Left cardiac atrium (tissue), 4 donors: ENCODE measurements at regions not wholly inside any gene's neighbourhood (a gene's known extent, or its start where the extent isn't known, plus 50 kb on each side); places are given as distances from the start of the nearest gene placed in this dataset.
"Not testable (repeated sequence)": the region's sequence is repeated elsewhere in the genome, so short reads cannot be mapped to it uniquely, and the experiment has no call there.

ENCODE experiments used
- ATAC-seq, 2 donors: fragments of 200-7000 bp; cut with Tn5 transposase; one replicate each; pipeline ENCODE4 v1.9.1; 2020; ENCODE audit warnings: mild to moderate bottlenecking in 2 of 2, moderate library complexity in 2 of 2
- DNase-seq: peaks from one replicate; pipeline ENCODE4 v3.0.0-alpha.2; 2020
- intact Hi-C, 2 donors: fragments of 100-400 bp; cut with DNase I; formaldehyde crosslinking; loops; one replicate each; pipeline versions ENCODE4 v1.14.1 to v1.15.1; 2022 to 2023
- donor health status: DM: no; HTN: yes; CAD: no.
- donor health status: DM: no; HTN: yes; CAD: no; lungs with severe emphysema.
- donor health status: DM: yes; HTN: yes; CAD: no.
- donor health status: Dilated cardiomyopathy.

DNA sequence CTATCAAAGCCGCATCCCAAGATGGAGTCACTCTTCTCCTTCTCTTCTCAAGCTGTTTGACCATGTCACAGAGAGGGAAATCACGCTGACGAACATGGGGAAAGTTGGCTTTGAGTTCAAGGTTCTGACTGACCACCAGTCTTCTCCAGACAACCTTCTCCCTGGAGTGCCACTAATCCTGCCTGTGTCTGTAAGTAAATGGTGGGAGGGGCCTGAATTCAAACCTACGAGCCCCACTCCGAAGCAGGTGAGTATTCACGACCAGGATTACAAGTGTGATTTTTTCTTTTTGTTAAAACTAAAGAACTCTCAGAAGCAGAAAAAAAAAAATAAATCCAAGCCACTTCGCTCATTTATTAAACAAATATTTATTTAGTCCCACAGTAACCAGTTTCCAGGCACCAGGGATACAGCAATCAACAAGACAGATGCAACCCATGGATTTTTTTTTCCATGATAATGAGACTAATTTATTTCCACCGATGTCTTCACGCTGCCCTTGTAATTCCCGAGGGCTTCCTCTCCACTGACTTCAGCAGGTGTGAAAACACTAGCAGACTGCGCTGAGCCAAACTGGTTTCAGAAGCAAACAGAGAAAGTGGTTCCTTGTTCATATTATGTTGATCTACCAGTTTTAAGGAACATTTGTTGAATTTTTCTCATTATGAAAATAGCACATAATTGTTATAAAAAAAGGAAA, 206.0 kb upstream of the NBPF12 start:
- intact Hi-C loops, ATAC-seq, DNase-seq: not testable (repeated sequence)

DNA sequence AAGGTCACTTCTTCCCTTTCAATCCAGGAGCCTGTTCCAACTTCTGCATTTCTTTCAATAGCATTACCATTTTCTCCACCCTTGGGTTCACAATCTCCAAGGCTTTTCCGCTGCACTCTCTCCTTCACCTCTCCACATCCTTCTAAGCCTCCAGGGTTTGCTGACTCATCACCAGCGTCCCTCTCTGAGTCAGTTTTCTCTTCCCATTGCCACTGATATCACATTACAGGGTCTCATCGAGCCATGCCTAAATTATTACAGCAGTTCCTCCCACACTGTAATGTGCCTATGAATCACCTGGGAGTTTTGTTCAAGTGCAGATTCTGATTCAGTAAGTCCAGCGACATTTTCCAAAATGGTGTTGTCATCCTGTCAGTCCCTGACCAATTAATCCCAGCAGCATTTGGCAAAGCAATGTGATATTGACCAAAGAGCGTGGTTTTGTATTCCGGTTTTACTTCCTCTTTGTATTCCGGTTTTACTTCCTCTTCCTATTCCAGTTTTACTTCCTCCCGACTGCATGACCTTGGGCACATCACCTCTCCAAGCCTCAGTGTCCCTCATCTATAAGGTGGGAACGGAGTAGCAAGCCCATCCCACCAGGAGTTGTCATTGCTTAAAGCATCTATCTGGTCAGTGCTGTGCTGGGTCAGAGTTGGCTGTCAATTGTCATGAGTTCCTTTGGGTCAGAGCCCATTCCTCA, 208.3 kb upstream of the NBPF12 start:
- intact Hi-C loops, ATAC-seq, DNase-seq: not testable (repeated sequence)

DNA sequence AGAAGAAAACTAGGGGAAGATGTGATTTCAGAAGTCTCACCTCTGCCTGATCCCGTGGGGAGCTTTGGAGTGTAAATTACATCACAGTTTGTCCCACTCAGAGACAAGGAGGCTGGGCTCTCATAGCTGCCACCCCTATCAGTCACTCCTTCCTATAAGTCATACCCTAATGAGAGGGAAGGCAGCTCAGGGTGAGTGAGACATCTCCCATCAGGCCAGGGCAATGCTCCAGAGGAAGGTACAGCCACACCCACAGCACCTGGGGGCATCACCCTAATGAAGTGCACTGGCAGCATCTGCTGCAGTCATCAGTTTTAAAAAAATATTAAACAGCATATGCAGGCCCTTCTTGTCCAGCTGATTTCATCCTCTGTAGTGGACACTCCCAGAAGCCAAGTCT, 223.1 kb upstream of the NBPF12 start:
- ATAC-seq, DNase-seq, intact Hi-C loops: not testable (repeated sequence)

DNA sequence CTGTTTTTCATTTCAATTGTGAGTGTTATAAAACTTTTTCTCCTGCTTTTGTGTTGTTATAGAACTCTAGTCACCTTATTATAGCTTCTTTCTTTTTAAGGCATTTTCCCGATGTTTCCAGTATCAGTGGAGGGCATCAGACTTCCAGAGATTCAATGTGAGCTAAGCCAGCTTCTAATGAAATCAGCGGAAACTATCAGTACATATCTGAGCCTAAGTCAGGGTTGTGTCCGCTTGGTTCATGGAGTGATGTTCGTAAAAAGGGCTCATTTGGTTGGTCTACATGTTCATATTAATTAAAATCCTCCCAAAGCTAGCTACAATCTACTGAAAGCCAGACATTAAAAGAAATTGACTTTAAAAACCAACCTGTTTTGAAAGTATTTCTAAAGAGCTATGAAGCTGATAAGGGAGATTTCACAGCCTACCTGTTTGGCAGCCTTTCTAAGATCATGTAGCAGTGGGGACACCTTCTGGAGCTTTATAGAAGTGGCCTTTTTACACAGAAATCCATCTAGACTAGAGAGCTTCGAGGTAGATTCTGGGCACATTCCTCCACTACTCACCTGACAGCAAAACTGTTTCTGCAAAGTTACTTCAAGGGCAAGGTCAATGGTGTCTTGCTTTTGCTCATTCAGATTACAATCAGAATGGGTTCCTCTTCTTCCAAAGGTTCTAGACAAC, 227.1 kb upstream of the NBPF12 start:
- intact Hi-C loops, DNase-seq, ATAC-seq: not testable (repeated sequence)

DNA sequence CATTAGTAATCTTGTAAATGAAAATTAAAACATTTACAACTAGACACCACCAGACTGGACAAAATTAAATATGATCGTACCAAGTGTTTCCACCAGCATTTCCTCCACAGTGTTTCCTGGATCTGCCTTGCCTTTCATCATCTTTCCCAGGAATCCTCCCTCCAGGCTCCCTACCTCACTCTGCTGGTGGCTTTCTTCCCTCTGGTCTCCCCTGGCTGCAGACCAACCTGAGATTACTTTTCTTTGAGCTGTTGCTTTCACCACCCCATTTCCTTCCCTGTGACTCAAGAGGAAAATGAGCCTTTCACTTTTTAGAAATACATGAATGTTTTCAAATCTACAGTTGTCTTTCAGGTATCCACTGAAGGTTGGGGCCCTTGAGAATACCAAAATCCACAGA, 228.8 kb upstream of the NBPF12 start:
- DNase-seq, ATAC-seq, intact Hi-C loops: not testable (repeated sequence)

DNA sequence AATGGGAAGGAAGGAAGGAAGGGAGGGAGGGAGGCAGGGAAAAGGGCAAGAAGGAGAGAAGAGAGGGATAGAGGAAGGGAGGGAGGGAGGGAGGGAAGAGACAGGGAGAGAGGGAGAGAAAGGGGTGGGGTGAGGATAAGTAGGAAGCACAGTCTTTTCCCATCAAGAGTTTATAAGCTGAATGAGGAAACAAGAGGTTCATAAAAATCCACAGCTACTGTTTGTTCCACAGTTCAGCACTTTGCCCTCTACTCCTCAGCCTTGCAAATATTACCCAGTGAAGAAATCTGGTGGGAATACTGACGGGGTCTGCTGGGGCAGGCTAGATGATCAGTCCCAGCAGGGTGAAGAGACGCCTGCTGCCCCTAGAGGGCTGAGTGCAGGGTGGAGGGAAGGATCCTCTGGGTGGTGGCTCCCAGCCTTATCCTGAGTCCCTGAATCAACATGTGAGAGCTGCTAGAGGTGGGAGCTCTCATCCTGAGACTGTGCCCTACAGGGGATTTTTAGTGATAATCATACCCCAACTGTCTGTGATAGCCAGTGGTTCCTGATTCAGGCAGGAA, 233.9 kb upstream of the NBPF12 start:
- ATAC-seq, DNase-seq, intact Hi-C loops: not testable (repeated sequence)

DNA sequence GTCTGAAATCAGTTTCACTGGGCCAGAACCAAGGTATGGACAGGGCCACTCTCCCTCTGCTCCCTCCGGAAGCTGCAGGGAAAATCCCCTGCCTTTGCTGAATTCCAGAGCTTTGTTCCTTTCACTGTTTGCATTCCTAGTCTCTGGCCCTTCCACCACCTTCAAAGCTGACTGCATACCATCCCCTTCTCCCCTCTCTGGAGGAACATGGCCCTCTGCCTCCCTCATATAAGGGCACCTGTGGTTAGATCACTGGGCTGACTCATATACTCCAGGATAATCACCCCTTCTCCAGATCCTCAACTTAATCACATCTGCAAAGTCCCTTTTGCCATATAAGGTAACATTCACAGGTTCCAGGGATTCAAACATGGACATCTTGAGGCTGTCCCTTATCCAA, 236.8 kb upstream of the NBPF12 start:
- intact Hi-C loops, DNase-seq, ATAC-seq: not testable (repeated sequence)

DNA sequence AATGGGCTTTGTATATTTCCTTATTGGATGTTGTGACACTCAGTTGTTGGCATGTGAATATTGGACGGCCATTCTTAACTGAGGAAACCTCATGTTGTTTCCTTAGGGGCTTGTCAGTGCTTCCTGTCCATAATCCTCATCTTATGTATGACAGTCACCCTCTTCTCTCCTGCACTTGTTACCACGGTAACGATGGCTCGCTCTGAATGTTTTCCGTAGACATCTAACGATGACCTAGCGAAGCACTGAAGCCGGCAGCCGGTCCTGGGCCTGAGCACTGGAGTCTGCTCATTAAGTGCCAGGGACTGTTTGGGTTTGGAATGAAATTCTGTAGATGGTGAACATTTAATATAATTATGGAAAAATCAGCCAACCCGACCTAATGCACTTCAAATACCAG, 242.7 kb upstream of the NBPF12 start:
- ATAC-seq, intact Hi-C loops, DNase-seq: not testable (repeated sequence)

DNA sequence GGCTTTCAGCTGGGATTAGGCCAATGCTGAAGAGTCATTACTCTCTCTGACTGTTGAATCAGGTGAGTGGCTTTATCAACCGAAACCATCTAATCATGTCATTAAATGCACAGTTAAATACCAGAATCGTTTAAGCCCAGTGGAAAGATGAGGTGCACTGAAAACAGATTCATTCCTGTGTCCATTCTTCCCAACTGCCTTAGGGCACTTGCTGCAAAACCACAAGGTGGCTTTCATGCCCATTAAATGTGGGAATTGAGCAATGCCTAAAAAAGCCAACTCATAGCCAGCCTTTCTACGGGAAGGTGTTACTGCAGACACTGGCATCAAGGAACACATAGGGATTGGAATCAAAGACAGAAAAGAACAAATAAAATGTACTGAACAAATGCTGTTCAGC, 246.3 kb upstream of the NBPF12 start:
- intact Hi-C loops, DNase-seq, ATAC-seq: not testable (repeated sequence)

DNA sequence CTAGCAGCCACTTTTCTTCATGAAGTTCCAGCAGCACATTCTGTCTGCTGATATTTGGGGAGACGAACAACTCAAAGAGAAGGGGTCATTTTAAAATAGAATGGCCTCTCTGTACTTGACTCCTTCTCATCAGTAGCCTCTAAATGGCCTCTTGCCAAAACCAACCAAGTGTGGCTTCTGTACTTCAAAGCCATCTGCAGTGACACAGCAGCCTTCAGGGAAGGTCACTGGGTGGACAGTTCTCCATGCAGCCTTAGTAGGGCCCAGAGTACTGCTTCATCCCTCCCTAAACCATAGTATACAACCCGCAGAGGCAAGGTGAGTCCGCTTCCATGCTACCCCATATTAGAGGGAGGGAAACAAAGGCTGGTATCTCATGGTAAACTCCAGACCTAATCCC, 249.2 kb upstream of the NBPF12 start:
- ATAC-seq, result peak in 1 of 2 donors; percentile 41
- DNase-seq, intact Hi-C loops: not testable (repeated sequence)

DNA sequence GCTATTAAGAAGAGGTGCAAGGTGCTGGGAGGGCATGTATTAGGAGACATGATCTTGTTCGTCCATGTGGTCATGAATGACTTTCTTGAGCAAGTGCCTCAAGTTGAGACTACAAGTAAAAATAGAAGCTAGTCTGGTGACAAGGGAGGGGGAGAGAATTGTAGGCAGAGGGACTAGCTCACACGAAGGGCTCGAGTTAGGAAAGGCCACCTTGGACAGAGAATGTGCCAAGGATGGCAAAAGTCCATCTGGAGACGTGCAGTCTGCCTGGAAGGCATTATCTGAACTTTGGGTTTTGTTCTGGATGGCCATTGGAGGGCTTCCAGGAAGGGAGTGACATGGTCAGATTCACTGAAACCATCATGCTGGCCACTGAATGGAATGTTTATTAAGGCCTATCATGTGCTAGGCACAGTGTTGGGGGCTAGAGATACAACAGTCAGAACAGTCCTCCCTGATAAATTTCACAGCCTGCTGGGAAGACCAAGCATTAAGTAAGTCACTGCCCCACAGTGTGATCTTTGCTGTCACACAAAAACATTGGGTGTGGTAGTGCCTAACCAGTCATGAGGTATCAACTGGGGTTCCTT, 251.3 kb upstream of the NBPF12 start:
- intact Hi-C loops, result not testable (repeated sequence)
- DNase-seq (peak; percentile 20), ATAC-seq (peak; percentile 80 to 85)

DNA sequence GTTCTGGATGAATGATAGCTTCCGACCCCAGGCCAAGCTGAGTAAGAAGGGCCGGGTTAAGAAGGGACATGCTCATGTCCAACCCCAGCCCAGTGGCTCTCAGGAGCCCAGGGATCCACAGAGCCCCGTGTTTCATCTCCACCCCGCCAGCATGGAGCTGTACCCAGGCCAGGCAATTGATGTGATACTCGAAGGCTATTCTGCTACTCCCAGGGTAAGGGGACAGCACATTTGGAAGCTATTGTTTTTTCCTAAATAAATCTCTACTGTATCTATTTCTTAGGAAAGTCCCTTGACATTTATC, 255.0 kb upstream of the NBPF12 start:
- intact Hi-C loops, ATAC-seq, DNase-seq: not testable (repeated sequence)

DNA sequence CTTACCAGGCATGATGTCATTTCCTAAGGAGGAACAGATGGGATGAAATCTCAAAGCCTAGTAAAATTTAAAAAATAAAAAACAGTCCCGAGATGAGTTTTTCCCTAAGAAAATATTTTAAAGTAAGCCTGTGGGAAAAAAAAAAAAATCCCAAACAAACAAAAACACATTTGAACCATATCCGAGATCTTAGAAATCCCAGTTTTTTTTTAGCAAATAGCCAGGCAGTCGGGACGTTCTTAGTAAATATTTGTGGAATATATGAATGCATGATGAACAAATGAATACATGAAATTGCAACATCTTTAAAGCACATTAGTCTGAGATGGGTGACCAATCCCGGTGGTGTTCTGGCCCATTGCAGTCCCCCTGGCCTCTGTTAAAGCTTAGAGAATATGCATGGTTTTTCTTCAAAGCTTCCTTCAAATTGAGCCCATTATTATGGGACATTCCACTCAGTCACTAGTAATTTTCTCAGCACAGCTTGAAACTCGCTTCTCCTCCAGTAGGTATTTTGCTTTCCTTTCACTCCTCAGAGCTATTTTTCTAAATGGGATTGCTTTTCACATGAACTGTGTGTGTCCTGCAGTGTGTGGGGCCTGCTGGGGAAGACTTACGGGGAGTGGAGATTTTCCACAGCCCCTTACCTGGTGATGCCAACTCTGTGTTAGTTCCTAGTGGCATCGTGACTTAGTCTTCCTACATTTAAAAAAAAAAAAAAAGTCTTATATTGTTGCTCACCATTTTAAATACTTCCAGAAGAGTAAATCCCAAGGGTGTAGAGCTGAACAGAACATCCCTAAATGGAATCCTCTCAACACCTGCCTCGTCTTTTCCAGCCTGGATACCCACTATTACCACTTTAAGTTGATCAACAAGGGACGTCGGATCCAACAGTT, 255.6 kb upstream of the NBPF12 start:
- DNase-seq, ATAC-seq, intact Hi-C loops: not testable (repeated sequence)

DNA sequence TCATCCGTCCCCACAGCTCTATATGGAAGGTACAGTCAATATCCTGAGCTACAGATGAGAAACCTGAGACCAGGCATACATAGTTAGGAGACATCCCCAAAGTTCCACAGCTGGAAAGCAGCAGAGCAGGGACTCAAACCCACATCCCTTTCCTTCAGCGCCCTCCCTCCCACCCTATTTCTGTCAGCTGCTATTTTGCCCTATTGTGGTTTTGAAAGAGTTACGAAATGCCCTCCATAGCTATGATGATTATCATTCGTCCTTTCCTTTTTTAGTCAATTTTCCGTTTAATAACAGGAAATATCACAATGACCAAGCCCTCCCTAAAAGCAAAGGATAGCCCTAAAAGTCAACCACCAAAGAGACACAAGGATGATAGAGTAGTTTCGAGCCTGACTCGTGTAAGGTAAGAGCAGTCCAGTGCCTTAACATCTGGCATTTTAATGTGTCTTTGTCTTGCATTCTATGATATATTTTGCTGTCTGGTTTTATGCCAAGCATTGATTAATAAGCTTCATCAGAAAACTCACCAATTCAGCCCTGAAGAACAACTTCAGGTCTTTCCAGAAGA, 264.3 kb upstream of the NBPF12 start:
- DNase-seq, intact Hi-C loops, ATAC-seq: not testable (repeated sequence)

DNA sequence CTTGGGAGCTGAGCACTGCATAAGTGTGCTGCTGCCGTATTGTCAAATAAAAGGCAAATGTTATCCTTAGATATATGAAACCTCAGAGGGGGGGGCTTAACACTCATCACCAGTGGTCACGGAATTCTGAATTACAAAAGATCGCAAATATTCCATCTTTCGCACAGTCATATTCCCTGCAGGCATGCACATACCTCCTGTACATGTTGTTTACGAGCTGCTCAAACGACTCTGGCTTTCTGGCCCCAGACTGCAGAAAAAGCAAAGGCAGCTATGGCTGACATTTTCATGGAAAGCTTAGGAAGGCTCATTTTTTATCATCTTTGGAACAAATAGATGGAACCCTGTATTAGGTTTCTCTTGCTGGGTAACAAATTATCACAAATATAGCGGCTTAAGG, 265.5 kb upstream of the NBPF12 start:
- ATAC-seq, DNase-seq, intact Hi-C loops: not testable (repeated sequence)

DNA sequence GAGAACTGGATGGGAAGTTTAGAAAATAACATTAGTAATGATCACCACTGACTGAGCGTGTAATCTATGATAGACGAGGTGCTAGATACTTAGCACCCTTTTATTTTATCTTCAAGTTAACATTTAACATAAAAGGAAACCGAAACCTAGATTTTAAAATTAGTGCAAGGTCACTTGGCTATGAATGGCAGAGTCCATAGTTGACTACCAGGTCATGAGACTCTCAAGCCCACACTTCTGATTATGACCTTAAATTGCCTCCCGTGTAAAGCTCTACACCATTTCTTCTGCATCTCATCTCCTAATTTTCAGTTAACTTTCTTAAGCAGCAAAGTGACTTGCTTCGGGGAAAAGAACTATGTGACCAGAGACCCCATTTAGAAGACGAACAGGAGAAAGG, 266.5 kb upstream of the NBPF12 start:
- ATAC-seq, DNase-seq, intact Hi-C loops: not testable (repeated sequence)

DNA sequence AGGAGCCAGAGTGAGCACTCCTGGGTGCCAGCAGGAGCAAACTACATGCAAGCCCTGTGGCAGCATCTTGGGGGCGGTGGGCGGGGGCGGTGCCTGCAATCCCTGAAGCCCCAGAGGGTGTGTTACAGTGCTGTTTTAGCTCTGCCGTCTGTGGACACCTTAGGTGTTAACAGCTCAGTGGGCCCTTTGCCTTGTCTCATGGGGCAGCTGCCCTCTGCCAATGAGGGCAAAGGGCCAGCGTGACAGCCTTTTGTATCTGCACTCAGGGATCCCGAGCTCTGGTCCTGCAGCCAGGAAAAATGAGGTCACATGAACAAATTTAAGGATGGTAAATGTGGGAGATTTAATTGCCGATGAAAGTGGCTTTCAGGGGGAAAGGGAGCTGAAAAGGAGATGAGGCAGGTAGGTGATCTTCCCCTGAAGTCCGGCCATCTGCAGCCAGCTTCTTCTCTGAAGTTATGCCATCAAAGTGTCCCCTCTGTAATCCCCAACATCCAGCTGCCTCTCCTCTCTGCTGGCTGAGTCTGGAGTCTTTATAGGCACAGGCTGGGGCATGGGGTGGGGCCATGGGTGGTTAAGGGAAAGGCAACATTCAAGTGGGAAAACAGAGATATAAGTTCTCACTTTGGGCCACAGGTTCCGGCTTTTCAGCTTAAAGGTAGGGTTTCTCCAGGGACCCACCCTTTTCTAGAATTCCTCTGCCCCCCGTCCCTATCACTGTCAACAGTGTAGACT, 267.1 kb upstream of the NBPF12 start:
- peak; percentile 67 for DNase-seq
- intact Hi-C loops, result not testable (repeated sequence)
- ATAC-seq, result peak; percentile 84 to 93
